ENCODE measurements at regions not wholly inside any gene's neighbourhood (a gene's known extent, or its start where the extent isn't known, plus 50 kb on each side); places are given as distances from the start of the nearest gene placed in this dataset.
"Not testable (repeated sequence)": the region's sequence is repeated elsewhere in the genome, so short reads cannot be mapped to it uniquely, and the experiment has no call there.

DNA sequence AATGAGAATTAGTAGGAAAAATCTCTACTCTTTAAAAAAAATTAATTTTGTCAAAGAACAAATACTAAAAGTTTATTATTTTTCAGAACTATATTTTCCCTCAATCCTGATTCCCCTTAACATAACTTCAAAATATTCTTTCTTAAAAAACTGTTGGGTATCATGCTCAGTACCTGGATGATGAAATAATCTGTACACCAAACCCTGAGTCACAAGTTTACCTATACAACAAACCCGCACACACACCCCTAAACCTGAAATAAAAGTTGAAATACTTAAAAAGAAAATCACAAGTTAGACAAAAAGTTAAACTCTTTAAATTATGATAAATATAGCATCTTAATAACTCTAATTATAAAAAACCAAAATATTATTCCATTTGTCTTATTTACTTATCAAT, 812.3 kb downstream of the MAT2B start:
- no peak overlapping the region for H3K27ac Mint-ChIP-seq
- no peak overlapping the region for H3K4me3 Mint-ChIP-seq (ENCODE audit: low read depth)
- H3K36me3 Mint-ChIP-seq (ENCODE audit: insufficient read depth), result no peaks in the 10 kb centered on the region
- peaks cover 3% of the 10 kb centered on the region for H3K9me3 Mint-ChIP-seq (ENCODE audit: low read depth)
- TF ChIP-seq, protein P1, sequence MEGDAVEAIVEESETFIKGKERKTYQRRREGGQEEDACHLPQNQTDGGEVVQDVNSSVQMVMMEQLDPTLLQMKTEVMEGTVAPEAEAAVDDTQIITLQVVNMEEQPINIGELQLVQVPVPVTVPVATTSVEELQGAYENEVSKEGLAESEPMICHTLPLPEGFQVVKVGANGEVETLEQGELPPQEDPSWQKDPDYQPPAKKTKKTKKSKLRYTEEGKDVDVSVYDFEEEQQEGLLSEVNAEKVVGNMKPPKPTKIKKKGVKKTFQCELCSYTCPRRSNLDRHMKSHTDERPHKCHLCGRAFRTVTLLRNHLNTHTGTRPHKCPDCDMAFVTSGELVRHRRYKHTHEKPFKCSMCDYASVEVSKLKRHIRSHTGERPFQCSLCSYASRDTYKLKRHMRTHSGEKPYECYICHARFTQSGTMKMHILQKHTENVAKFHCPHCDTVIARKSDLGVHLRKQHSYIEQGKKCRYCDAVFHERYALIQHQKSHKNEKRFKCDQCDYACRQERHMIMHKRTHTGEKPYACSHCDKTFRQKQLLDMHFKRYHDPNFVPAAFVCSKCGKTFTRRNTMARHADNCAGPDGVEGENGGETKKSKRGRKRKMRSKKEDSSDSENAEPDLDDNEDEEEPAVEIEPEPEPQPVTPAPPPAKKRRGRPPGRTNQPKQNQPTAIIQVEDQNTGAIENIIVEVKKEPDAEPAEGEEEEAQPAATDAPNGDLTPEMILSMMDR (IDR thresholded peaks at IDR 0.05; ENCODE audit: unreplicated experiment), result no peak
- DNase-seq (ENCODE audit: low spot score, unreplicated experiment), result no peak
- no peaks in the 10 kb centered on the region for H3K27me3 Mint-ChIP-seq
- peaks cover 1% of the 10 kb centered on the region for H3K4me1 Mint-ChIP-seq (ENCODE audit: low read depth)

DNA sequence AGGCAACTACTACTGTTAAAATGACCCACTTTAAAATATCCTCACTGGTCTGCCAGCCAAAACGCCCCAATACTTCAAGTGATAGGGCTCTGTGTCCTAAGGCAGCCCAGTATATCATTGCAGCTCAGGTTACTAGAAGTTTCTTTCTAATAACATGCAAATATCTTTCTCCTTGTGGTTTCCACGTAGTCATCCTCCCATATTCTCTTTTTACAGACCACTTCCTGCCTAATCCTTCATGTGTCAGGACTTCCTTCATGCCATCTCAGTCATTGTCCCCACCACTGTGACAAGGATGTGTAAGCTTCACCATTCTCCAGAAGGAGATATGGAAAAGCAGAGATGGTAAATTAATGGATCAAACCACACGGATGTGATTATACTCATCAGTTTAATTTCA, 813.7 kb downstream of the MAT2B start:
- Mint-ChIP-seq H3K27me3 (no peaks in the 10 kb centered on the region), H3K27ac (no peak overlapping the region), H3K4me3 (ENCODE audit: low read depth) (no peak overlapping the region), H3K4me1 (ENCODE audit: low read depth) (peaks cover 1% of the 10 kb centered on the region), H3K36me3 (ENCODE audit: insufficient read depth) (no peaks in the 10 kb centered on the region), H3K9me3 (ENCODE audit: low read depth) (peaks cover 3% of the 10 kb centered on the region)
- no peak for DNase-seq (ENCODE audit: low spot score, unreplicated experiment)
- TF ChIP-seq, protein P1 (IDR thresholded peaks at IDR 0.05; ENCODE audit: unreplicated experiment), result no peak

DNA sequence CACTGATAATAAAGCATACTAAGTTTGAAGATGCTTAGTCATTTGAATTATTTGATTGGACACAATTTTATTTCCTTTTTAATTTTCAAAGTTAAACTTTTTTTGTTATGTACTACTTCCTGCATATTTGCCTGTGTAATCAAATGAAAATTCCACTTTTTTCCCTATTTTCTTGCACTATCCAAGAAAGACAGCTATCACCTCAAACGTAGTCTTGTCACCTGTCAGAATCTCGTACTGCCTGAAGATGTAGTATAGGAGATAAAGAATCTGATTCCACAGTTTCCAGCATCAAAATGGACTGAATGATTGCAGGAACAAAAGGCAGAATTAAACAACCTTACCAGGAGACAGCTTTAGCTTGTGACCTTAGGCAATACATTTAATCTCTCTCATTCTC, 818.8 kb downstream of the MAT2B start:
- Mint-ChIP-seq H3K9me3 (ENCODE audit: low read depth) (peaks cover 17% of the 10 kb centered on the region), H3K27me3 (no peaks in the 10 kb centered on the region)
- TF ChIP-seq, protein P1 (IDR thresholded peaks at IDR 0.05; ENCODE audit: unreplicated experiment), result no peak

DNA sequence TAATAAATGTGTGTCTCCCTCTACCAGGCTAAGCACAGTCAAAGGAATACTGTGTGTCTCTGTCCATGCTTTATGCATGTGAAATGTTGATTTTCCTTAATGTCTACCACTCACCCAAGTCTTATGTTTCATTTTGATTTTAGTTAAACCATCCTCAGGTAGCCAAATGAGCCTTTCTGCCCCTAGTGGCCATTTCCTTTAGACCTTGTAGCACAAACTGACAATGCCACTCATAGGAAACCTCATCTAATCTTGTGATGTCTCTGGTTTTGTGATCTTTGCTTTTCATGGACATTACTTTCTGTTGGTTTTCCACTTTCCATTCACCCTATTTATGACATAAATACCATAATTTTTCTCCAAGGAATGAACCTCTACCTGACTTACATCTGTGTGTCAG, 820.8 kb downstream of the MAT2B start:
- Mint-ChIP-seq H3K9me3 (ENCODE audit: low read depth) (peaks cover 17% of the 10 kb centered on the region), H3K4me3 (ENCODE audit: low read depth) (no peak overlapping the region), H3K27me3 (no peaks in the 10 kb centered on the region), H3K4me1 (ENCODE audit: low read depth) (no peaks in the 10 kb centered on the region), H3K27ac (no peak overlapping the region), H3K36me3 (ENCODE audit: insufficient read depth) (peaks cover 12% of the 10 kb centered on the region)
- TF ChIP-seq, protein P1 (IDR thresholded peaks at IDR 0.05; ENCODE audit: unreplicated experiment), result no peak
- no peak for DNase-seq (ENCODE audit: low spot score, unreplicated experiment)

More for the DNA sequence above, 818.8 kb downstream of the MAT2B start:
- Mint-ChIP-seq H3K36me3 (ENCODE audit: insufficient read depth) (peaks cover 12% of the 10 kb centered on the region), H3K4me1 (ENCODE audit: low read depth) (no peaks in the 10 kb centered on the region), H3K4me3 (ENCODE audit: low read depth) (no peak overlapping the region), H3K27ac (no peak overlapping the region)
- no peak for DNase-seq (ENCODE audit: low spot score, unreplicated experiment)

DNA sequence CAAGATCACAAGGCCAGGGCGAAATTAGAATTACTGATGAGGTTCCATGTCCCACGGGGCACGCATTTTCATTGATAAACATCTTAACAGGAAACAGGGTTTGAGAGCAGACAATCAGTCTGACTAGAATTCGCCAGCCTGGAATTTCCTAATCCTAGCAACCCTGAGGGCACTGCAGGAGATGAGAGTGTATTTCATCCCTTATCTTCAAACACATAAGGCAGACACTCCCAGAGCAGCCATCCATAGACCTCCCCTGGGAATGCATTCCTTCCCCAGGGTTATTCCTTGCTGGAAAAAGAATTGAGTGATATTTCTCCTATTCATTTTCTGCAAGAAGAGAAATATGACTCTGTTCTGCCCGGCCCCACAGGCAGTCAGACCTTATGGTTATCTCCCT, 821.7 kb downstream of the MAT2B start:
- H3K27ac Mint-ChIP-seq; DNase-seq (ENCODE audit: low spot score, unreplicated experiment); H3K4me3 Mint-ChIP-seq (ENCODE audit: low read depth); H3K4me1 Mint-ChIP-seq (ENCODE audit: low read depth); H3K27me3 Mint-ChIP-seq: not testable (repeated sequence)
- peaks cover 12% of the 10 kb centered on the region for H3K36me3 Mint-ChIP-seq (ENCODE audit: insufficient read depth)
- peaks cover 17% of the 10 kb centered on the region for H3K9me3 Mint-ChIP-seq (ENCODE audit: low read depth)

DNA sequence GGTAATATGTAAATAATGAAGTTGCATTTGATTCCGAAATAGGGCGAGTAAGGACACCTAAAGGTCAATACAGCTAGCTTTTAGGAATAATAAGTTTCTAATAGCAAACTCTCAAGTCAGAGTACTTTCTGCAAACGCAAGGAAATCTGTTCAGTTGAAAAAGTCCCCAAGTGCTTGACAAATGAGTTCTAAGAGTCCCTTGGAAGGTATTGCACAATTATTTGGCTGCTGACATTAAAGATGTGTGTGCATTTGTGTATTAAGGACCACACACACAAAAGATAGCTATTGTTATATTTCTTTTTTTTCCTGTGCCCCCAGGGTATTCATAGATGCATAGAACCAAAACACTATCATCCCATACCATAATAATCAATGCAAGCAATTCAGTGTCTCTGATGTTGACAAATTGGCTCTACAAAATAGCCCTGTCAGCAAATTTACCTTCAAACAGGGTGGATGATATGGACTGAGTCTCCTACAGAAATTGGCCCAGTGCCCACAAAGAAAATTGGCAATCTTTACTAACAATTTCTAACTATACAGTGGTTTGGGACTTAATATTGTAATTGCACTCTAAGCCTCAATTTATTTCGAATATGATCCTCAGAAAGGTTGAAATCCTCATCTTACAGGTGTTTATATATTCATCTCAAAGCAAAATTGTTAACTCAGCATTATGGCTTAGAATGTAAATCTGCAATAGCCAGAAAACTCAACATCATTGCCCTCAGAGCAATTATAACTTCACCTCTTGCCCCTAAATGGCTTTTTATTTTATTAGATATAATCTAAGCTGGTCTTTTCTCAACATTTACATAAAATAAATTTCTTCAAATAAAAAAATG, 827.2 kb downstream of the MAT2B start:
- H3K9me3 Mint-ChIP-seq (ENCODE audit: low read depth), result peaks cover 4% of the 10 kb centered on the region
- H3K36me3 Mint-ChIP-seq (ENCODE audit: insufficient read depth), result peaks cover under 1% of the 10 kb centered on the region
- no peak overlapping the region for H3K27ac Mint-ChIP-seq
- no peaks in the 10 kb centered on the region for H3K27me3 Mint-ChIP-seq
- TF ChIP-seq, protein P1 (IDR thresholded peaks at IDR 0.05; ENCODE audit: unreplicated experiment), result no peak
- peaks cover 1% of the 10 kb centered on the region for H3K4me1 Mint-ChIP-seq (ENCODE audit: low read depth)
- H3K4me3 Mint-ChIP-seq (ENCODE audit: low read depth), result no peak overlapping the region
- DNase-seq (ENCODE audit: low spot score, unreplicated experiment), result no peak
